Osteoblast (primary cell): ENCODE measurements at regions not wholly inside any gene's neighbourhood (a gene's known extent, or its start where the extent isn't known, plus 50 kb on each side); places are given as distances from the start of the nearest gene placed in this dataset.
"Not testable (repeated sequence)": the region's sequence is repeated elsewhere in the genome, so short reads cannot be mapped to it uniquely, and the experiment has no call there.

ENCODE experiments used
- DNase-seq: peaks from one replicate; pipeline ENCODE4 v3.0.0; 2011; ENCODE audit warnings: low spot score, mixed read lengths; ENCODE audit not compliant: insufficient read length; ENCODE audit errors: missing footprints
- H2AFZ ChIP-seq: 2 replicates; pipeline ENCODE4 v1.6.0; 2011; ENCODE audit warnings: mild to moderate bottlenecking, low read length
- H3K27ac ChIP-seq: 2 replicates; pipeline ENCODE4 v1.5.1; 2011; ENCODE audit warnings: mild to moderate bottlenecking, low read depth, low read length, moderate library complexity
- H3K27me3 ChIP-seq: 2 replicates; pipeline ENCODE4 v1.6.0; 2012; ENCODE audit warnings: mild to moderate bottlenecking, control low read depth, inconsistent platforms, low read length, moderate library complexity; ENCODE audit not compliant: insufficient read depth
- H3K36me3 ChIP-seq: 2 replicates; pipeline ENCODE4 v1.5.1; 2011; ENCODE audit warnings: mild to moderate bottlenecking, low read length, control low read depth, moderate library complexity; ENCODE audit not compliant: insufficient read depth
- H3K4me1 ChIP-seq: 2 replicates; pipeline ENCODE4 v1.5.1; 2011; ENCODE audit warnings: mild to moderate bottlenecking, low read length, control low read depth, moderate library complexity; ENCODE audit not compliant: insufficient read depth
- H3K4me2 ChIP-seq: 2 replicates; pipeline ENCODE4 v1.6.0; 2011; ENCODE audit warnings: mild to moderate bottlenecking, low read length; ENCODE audit not compliant: insufficient read depth
- H3K4me3 ChIP-seq: fragments of 200-600 bp; sonication (generic); 3 replicates; pipeline ENCODE4 v1.5.1; 2012; ENCODE audit warnings: mild to moderate bottlenecking, low read length, inconsistent platforms; ENCODE audit not compliant: insufficient read depth
- H3K79me2 ChIP-seq: 2 replicates; pipeline ENCODE4 v1.6.0; 2012; ENCODE audit warnings: mild to moderate bottlenecking, low read length, control low read depth, inconsistent platforms; ENCODE audit not compliant: insufficient read depth
- H3K9me3 ChIP-seq: 2 replicates; pipeline ENCODE4 v1.5.1; 2011; ENCODE audit warnings: low read depth, low read length, control low read depth
- H4K20me1 ChIP-seq: 2 replicates; pipeline ENCODE4 v1.6.0; 2012; ENCODE audit warnings: mild to moderate bottlenecking, low read length, control low read depth; ENCODE audit not compliant: insufficient read depth
- TF ChIP-seq, protein P1 (sequence below): IDR thresholded peaks from 2 replicates; pipeline ENCODE4 v1.5.1; 2011; ENCODE audit warnings: mild to moderate bottlenecking, low read depth, low read length, moderate library complexity; ENCODE audit errors: extremely low read depth

DNA sequence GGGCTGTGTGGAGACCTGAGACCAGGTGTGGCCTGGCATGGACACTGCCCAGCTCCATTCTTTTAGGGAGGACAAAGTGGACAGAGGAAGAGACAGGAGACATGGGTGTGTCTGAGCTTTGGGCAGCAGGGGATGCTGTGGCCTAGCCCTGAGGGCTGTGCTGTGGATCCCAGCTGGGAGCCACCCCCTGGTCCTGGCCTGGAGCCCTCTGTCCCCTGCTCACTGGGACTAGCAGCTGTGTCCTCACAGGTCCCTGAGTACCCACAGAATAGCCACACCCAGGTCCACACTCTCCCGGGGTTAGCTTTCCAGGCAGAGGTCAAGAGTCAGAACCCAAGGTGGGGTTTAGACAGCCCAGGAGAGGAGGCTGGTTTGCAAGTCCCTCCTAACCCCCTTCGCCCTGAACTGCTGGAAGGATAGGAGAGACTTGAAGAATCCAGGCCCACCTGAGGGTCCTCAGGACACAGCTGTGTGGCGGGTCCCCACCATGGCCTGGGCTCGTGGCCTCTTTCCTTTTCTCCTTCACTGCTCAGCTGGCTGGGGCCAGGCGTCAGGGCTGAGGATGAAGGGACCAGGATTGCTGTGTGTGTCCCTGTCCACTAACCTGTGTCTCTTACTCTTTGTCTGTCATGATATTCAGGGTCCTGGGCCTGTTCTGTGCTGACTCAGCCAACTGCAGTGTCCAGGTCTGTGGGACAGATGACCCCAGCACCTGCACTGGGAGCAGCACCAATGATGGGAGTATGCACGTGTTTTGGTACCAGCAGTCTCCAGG lies 78.5 kb upstream of the VPREB1 start:
- Histone ChIP-seq H3K4me2 (no peak overlapping the region), H2AFZ (no peak overlapping the region), H3K27ac (no peak overlapping the region), H3K36me3 (no peaks in the 10 kb centered on the region), H3K79me2 (no peaks in the 10 kb centered on the region), H3K4me3 (no peak overlapping the region), H3K27me3 (no peaks in the 10 kb centered on the region), H3K9me3 (no peaks in the 10 kb centered on the region), H4K20me1 (no peaks in the 10 kb centered on the region), H3K4me1 (no peaks in the 10 kb centered on the region)
- TF ChIP-seq, protein P1, sequence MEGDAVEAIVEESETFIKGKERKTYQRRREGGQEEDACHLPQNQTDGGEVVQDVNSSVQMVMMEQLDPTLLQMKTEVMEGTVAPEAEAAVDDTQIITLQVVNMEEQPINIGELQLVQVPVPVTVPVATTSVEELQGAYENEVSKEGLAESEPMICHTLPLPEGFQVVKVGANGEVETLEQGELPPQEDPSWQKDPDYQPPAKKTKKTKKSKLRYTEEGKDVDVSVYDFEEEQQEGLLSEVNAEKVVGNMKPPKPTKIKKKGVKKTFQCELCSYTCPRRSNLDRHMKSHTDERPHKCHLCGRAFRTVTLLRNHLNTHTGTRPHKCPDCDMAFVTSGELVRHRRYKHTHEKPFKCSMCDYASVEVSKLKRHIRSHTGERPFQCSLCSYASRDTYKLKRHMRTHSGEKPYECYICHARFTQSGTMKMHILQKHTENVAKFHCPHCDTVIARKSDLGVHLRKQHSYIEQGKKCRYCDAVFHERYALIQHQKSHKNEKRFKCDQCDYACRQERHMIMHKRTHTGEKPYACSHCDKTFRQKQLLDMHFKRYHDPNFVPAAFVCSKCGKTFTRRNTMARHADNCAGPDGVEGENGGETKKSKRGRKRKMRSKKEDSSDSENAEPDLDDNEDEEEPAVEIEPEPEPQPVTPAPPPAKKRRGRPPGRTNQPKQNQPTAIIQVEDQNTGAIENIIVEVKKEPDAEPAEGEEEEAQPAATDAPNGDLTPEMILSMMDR: no peak
- DNase-seq: no peak

DNA sequence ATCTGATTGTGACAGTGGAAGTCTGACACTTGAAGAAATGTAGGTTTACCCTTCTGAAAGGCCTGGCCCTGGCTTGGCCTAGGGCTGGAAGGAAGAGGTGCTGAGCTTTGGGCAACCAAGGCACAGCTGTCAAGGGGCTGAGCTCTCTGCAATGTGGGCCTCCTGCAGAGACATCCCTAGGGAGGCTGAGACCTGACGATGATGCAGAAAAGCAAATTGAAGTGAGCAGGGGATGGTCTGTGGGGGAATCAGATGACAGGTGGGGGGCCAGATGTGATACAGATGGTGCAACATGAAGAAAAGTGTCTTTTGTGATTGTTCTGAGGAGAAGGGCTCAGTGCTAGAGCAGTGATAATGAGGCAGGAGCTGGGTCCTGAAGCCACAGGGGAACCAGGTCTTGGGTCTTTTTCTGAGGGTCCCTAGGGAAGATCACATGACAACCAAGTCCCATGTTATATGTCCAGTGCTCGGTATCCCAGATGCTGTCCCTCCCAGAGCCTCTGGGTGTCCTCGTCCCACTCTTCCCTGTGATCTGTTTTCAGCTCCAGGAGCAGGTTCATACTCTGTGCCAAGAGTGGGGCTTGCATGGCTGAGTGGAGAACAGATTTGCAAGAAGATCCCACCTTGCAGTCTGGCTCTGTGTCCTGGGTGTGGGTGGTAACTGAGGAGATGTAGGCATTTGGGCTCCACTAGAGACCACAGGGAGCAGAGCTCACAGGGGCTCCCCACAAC lies 79.9 kb upstream of the VPREB1 start:
- no peak overlapping the region for H3K4me3 ChIP-seq
- H4K20me1 ChIP-seq: no peaks in the 10 kb centered on the region
- DNase-seq: no peak
- no peaks in the 10 kb centered on the region for H3K9me3 ChIP-seq
- H3K27ac ChIP-seq: no peak overlapping the region
- H3K27me3 ChIP-seq: no peaks in the 10 kb centered on the region
- no peaks in the 10 kb centered on the region for H3K4me1 ChIP-seq
- H2AFZ ChIP-seq: no peak overlapping the region
- TF ChIP-seq, protein P1: no peak
- no peak overlapping the region for H3K4me2 ChIP-seq
- no peaks in the 10 kb centered on the region for H3K36me3 ChIP-seq
- no peaks in the 10 kb centered on the region for H3K79me2 ChIP-seq

DNA sequence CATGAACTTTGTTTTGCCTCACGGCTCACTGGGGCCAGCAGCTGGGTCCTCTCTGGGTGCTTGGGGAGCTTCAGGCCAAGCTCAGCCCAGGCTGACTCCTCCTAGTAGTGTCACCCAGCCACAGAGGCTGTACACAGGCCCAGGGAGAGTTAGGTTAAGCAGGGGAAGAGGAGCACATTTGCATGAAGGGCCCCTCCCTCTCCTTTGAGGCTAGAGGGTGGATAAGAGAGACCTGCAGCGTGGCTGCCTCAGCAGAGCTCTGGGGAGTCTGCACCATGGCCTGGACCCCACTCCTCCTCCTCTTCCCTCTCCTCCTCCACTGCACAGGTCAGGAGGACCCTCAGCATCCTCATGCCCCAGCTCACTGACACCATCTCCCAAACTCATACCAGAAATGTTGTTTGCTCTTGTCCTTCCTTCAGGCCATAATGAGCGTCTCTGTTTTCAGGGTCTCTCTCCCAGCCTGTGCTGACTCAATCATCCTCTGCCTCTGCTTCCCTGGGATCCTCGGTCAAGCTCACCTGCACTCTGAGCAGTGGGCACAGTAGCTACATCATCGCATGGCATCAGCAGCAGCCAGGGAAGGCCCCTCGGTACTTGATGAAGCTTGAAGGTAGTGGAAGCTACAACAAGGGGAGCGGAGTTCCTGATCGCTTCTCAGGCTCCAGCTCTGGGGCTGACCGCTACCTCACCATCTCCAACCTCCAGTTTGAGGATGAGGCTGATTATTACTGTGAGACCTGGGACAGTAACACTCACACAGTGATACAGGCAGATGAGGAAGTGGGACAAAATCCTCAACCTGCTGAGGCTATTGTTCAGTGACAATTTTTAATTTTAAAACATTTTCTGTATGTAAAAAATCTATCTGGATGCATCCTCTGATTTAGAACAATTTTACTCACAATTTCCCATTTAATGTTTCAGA lies 82.4 kb upstream of the VPREB1 start:
- Histone ChIP-seq H3K4me3 (no peak overlapping the region), H2AFZ (no peak overlapping the region), H3K27ac (no peak overlapping the region), H3K9me3 (no peaks in the 10 kb centered on the region), H4K20me1 (no peaks in the 10 kb centered on the region), H3K79me2 (no peaks in the 10 kb centered on the region), H3K27me3 (no peaks in the 10 kb centered on the region), H3K4me2 (no peak overlapping the region), H3K4me1 (no peaks in the 10 kb centered on the region), H3K36me3 (no peaks in the 10 kb centered on the region)
- DNase-seq: no peak
- TF ChIP-seq, protein P1: no peak

DNA sequence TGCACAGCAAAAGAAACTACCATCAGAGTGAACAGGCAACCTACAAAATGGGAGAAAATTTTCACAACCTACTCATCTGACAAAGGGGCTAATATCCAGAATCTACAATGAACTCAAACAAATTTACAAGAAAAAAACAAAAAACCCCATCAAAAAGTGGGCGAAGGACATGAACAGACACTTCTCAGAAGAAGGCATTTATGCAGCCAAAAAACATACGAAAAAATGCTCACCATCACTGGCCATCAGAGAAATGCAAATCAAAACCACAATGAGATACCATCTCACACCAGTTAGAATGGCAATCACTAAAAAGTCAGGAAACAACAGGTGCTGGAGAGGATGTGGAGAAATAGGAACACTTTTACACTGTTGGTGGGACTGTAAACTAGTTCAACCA lies 83.8 kb upstream of the VPREB1 start:
- not testable (repeated sequence) for H3K27me3 ChIP-seq, H3K27ac ChIP-seq, DNase-seq, H3K36me3 ChIP-seq, H3K4me1 ChIP-seq, H2AFZ ChIP-seq, H3K9me3 ChIP-seq, H3K79me2 ChIP-seq, H3K4me3 ChIP-seq, H3K4me2 ChIP-seq, H4K20me1 ChIP-seq
